HepG2 (cell line): ENCODE measurements at regions not wholly inside any gene's neighbourhood (a gene's known extent, or its start where the extent isn't known, plus 50 kb on each side); places are given as distances from the start of the nearest gene placed in this dataset.

ENCODE experiments used
- ATAC-seq: fragments of 200-7000 bp; cut with Tn5 transposase; 3 replicates; pipeline ENCODE4 v1.9.1; 2020; ENCODE audit warnings: mild to moderate bottlenecking, moderate library complexity
- BruUV-seq: library from RNA; stranded (reverse); fragments of 400-500 nt; replicated peaks from 2 replicates; lab custom pipeline; 2021; lab: Mats Ljungman, UMichigan
- CTCF ChIA-PET: fragments of 300-600 bp; formaldehyde crosslinking; extraction: SDS; loops from one replicate; lab custom pipeline; 2021; ENCODE audit warnings: low total read pairs, inconsistent platforms, low intra/inter-chr PET ratio; lab: Yijun Ruan, JAX
- POLR2A ChIA-PET: fragments of 350-600 bp; sonication (Branson Sonifier 250); formaldehyde crosslinking; loops from one replicate; lab custom pipeline; 2020; ENCODE audit warnings: antibody characterized with exemption, inconsistent platforms; lab: Yijun Ruan, JAX
- DNase-seq: peaks from one replicate; pipeline ENCODE4 v3.0.0-alpha.2; 2015; ENCODE audit warnings: low spot score
- FAIRE-seq: peaks from 3 replicates; lab custom pipeline; 2011; peaks lifted over from hg19 to GRCh38; lab: Jason Lieb, UNC
- H2AFZ ChIP-seq: one replicate; pipeline ENCODE4 v1.6.1; 2011; ENCODE audit warnings: low read length, inconsistent platforms
- H3K27ac ChIP-seq: fragments of 300-600 bp; 3 replicates; pipeline ENCODE4 v1.8.0; 2011; ENCODE audit warnings: mixed run types, mild to moderate bottlenecking, mixed read lengths, low read length, inconsistent platforms; ENCODE audit not compliant: insufficient read depth; ENCODE audit errors: extremely low read length
- H3K27me3 ChIP-seq, 2 experiments: fragments of 200-600 bp in 1 of 2; 2 replicates in 1 of 2; 3 replicates in 1 of 2; pipeline versions ENCODE4 v1.6.0 to v1.8.0; 2011; ENCODE audit warnings: low read length in 2 of 2, mild to moderate bottlenecking in 2 of 2, moderate library complexity in 2 of 2, inconsistent platforms in 1 of 2; ENCODE audit not compliant: insufficient read depth in 2 of 2, control insufficient read depth in 1 of 2
- H3K36me3 ChIP-seq, 2 experiments: fragments of 200-600 bp in 1 of 2; replicated peaks in 1 of 2; 2 replicates in 1 of 2; 3 replicates in 1 of 2; pipeline versions ENCODE4 v1.5.1 to v1.8.0; 2011; ENCODE audit warnings: low read length in 2 of 2, inconsistent platforms in 1 of 2; ENCODE audit not compliant: insufficient read depth in 2 of 2, control insufficient read depth in 1 of 2
- H3K4me1 ChIP-seq: 2 replicates; pipeline ENCODE4 v1.5.1; 2012; ENCODE audit warnings: low read length, inconsistent platforms; ENCODE audit not compliant: insufficient read depth
- H3K4me2 ChIP-seq: 2 replicates; pipeline ENCODE4 v1.6.0; 2011; ENCODE audit warnings: low read depth, low read length, inconsistent platforms
- H3K4me3 ChIP-seq, 3 experiments: fragments of 200-600 bp in 1 of 3; sonication (generic), shearing (Covaris generic) in 1 of 3; replicated peaks in 1 of 3; 2 replicates each; pipeline ENCODE4 v1.5.1; 2011 to 2016; ENCODE audit warnings: low read length in 3 of 3, inconsistent platforms in 2 of 3, low read depth in 2 of 3, mild to moderate bottlenecking in 2 of 3, control low read depth in 1 of 3, mixed read lengths in 1 of 3; ENCODE audit not compliant: insufficient read depth in 1 of 3
- H3K79me2 ChIP-seq: one replicate; pipeline ENCODE4 v1.6.1; 2011; ENCODE audit warnings: low read length, inconsistent platforms; ENCODE audit not compliant: insufficient read depth
- H3K9ac ChIP-seq: 2 replicates; pipeline ENCODE4 v1.6.0; 2011; ENCODE audit warnings: mild to moderate bottlenecking, low read depth, low read length, inconsistent platforms; ENCODE audit not compliant: insufficient read depth
- H3K9me3 ChIP-seq: 2 replicates; pipeline ENCODE4 v1.5.1; 2012; ENCODE audit warnings: mild to moderate bottlenecking, low read length
- H4K20me1 ChIP-seq: 2 replicates; pipeline ENCODE4 v1.6.0; 2011; ENCODE audit warnings: inconsistent platforms, mild to moderate bottlenecking, low read length, moderate library complexity; ENCODE audit not compliant: insufficient read depth
- AGO2 ChIP-seq: fragments of 200-400 bp; formaldehyde crosslinking; optimal IDR thresholded peaks from 2 replicates; pipeline ENCODE3; 2017; ENCODE audit warnings: mild to moderate bottlenecking, low read depth, low read length, moderate library complexity
- CHCHD3 ChIP-seq: sonication (generic); formaldehyde crosslinking; IDR thresholded peaks from 2 replicates; pipeline ENCODE4 v1.8.0; 2022; ENCODE audit warnings: mild to moderate bottlenecking, missing genetic modification reagents, moderate library complexity
- FOXA3 ChIP-seq: IDR thresholded peaks from 2 replicates; pipeline ENCODE4 v1.6.1; 2016; ENCODE audit warnings: missing genetic modification reagents, missing compliant biosample characterization
- FOXM1 ChIP-seq: sonication (generic); formaldehyde crosslinking; IDR thresholded peaks from 2 replicates; pipeline ENCODE4 v1.5.0; 2020; ENCODE audit warnings: missing genetic modification reagents
- JUND ChIP-seq: sonication (generic); formaldehyde crosslinking; IDR thresholded peaks from 2 replicates; pipeline ENCODE4 v1.8.0; 2022; ENCODE audit warnings: mild to moderate bottlenecking, missing genetic modification reagents
- SMAD1 ChIP-seq: sonication (generic); formaldehyde crosslinking; IDR thresholded peaks from 2 replicates; pipeline ENCODE4 v1.4.0; 2020; ENCODE audit warnings: missing genetic modification reagents, low read depth, mild to moderate bottlenecking, borderline replicate concordance
- TBL1XR1 ChIP-seq: fragments of 150-350 bp; IDR thresholded peaks from 2 replicates; pipeline ENCODE4 v1.6.1; 2014; ENCODE audit warnings: borderline replicate concordance, low read length; ENCODE audit not compliant: partially characterized antibody
- ZNF12 ChIP-seq: sonication (generic); formaldehyde crosslinking; IDR thresholded peaks from 2 replicates; pipeline ENCODE4 v1.5.0; 2020; ENCODE audit warnings: missing genetic modification reagents
- ZNF225 ChIP-seq: sonication (generic); formaldehyde crosslinking; IDR thresholded peaks from 2 replicates; pipeline ENCODE4 v1.4.0; 2020; ENCODE audit warnings: mild to moderate bottlenecking, missing genetic modification reagents
- ZNF891 ChIP-seq: sonication (generic); formaldehyde crosslinking; IDR thresholded peaks from 2 replicates; pipeline ENCODE4 v1.5.0; 2020; ENCODE audit warnings: mild to moderate bottlenecking, missing genetic modification reagents
- WGBS: methylation state at CpG from one replicate; pipeline ENCODE4 v1.1.6; 2017; ENCODE audit warnings: low lambda C conversion rate; 5-methylcytosine and 5-hydroxymethylcytosine counted together
- in situ Hi-C: cut with HindIII; loops from 2 replicates; pipeline ENCODE4 v1.10.0; 2017; ENCODE audit warnings: low pct_unique_long_range_greater_than_20kb; ENCODE audit not compliant: extremely low pct_ligation_motif_present
- intact Hi-C: fragments of 100-400 bp; cut with micrococcal nuclease; formaldehyde crosslinking; loops from one replicate; pipeline ENCODE4 v1.10.0; 2022; ENCODE audit not compliant: unreplicated experiment
- TF ChIP-seq, protein P1 (sequence below): sonication (generic); formaldehyde crosslinking; IDR thresholded peaks from 2 replicates; pipeline ENCODE4; 2020; ENCODE audit warnings: missing genetic modification reagents, mild to moderate bottlenecking, borderline replicate concordance
- TF ChIP-seq, protein P2 (sequence below), 2 experiments: fragments of 450-650 bp in 1 of 2; sonication (generic) in 1 of 2; formaldehyde crosslinking in 1 of 2; IDR thresholded peaks; 2 replicates each; pipeline versions ENCODE4 v1.6.1 to v1.8.0; 2016 to 2022; ENCODE audit warnings: antibody characterized with exemption in 1 of 2, mild to moderate bottlenecking in 1 of 2, missing genetic modification reagents in 1 of 2
- TF ChIP-seq, protein P3 (sequence below): sonication (generic); formaldehyde crosslinking; IDR thresholded peaks from 2 replicates; pipeline ENCODE4 v1.5.0; 2020; ENCODE audit warnings: missing genetic modification reagents

DNA sequence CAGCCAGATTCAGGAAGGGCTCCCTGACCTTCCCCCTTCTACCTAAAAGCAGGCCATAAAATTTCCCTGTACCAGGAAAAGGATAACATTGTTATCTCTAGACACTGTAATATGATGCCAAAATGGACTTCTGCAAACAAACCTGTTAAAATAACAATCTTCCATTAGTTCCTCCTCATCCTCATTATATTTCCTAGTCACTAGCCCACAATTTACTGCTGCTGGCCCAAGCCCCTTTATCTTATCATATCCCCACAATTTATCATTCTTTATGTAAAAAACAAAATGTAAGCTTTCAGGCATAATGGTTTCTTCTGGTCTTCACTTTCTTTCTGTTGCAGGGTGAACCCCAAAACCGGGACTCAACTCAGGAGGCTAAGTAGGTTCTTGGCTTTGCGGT, 1132.1 kb upstream of the CNTN5 start:
- Histone ChIP-seq H4K20me1 (no peaks in the 10 kb centered on the region), H3K9ac (no peak overlapping the region), H3K27ac (no peak overlapping the region), H3K4me3 (no peak overlapping the region), H3K27me3 (no peaks in the 10 kb centered on the region), H2AFZ (no peak overlapping the region), H3K9me3 (no peaks in the 10 kb centered on the region), H3K4me1 (no peaks in the 10 kb centered on the region), H3K36me3 (no peaks in the 10 kb centered on the region), H3K79me2 (no peaks in the 10 kb centered on the region), H3K4me2 (no peak overlapping the region)
- WGBS, result 1% methylated on average over 2 of the region's 2 CpGs
- POLR2A ChIA-PET, result no interaction called here
- DNase-seq (no peak), FAIRE-seq (no peak), ATAC-seq (no peak)
- intact Hi-C loops (no loop called here), in situ Hi-C loops (no loop called here)
- CTCF ChIA-PET, result no interaction called here
- no TSS peak for BruUV-seq
- no peak for TF ChIP-seq CHCHD3 (CRISPR knock-in tag)
- no peak for TF ChIP-seq AGO2
- TF ChIP-seq JUND (CRISPR knock-in tag), result no peak
- TF ChIP-seq, protein P1, sequence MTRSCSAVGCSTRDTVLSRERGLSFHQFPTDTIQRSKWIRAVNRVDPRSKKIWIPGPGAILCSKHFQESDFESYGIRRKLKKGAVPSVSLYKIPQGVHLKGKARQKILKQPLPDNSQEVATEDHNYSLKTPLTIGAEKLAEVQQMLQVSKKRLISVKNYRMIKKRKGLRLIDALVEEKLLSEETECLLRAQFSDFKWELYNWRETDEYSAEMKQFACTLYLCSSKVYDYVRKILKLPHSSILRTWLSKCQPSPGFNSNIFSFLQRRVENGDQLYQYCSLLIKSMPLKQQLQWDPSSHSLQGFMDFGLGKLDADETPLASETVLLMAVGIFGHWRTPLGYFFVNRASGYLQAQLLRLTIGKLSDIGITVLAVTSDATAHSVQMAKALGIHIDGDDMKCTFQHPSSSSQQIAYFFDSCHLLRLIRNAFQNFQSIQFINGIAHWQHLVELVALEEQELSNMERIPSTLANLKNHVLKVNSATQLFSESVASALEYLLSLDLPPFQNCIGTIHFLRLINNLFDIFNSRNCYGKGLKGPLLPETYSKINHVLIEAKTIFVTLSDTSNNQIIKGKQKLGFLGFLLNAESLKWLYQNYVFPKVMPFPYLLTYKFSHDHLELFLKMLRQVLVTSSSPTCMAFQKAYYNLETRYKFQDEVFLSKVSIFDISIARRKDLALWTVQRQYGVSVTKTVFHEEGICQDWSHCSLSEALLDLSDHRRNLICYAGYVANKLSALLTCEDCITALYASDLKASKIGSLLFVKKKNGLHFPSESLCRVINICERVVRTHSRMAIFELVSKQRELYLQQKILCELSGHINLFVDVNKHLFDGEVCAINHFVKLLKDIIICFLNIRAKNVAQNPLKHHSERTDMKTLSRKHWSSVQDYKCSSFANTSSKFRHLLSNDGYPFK (CRISPR knock-in tag), result no peak
- TF ChIP-seq ZNF225 (CRISPR knock-in tag), result no peak
- TF ChIP-seq ZNF891 (CRISPR knock-in tag), result no peak
- TF ChIP-seq, protein P2, sequence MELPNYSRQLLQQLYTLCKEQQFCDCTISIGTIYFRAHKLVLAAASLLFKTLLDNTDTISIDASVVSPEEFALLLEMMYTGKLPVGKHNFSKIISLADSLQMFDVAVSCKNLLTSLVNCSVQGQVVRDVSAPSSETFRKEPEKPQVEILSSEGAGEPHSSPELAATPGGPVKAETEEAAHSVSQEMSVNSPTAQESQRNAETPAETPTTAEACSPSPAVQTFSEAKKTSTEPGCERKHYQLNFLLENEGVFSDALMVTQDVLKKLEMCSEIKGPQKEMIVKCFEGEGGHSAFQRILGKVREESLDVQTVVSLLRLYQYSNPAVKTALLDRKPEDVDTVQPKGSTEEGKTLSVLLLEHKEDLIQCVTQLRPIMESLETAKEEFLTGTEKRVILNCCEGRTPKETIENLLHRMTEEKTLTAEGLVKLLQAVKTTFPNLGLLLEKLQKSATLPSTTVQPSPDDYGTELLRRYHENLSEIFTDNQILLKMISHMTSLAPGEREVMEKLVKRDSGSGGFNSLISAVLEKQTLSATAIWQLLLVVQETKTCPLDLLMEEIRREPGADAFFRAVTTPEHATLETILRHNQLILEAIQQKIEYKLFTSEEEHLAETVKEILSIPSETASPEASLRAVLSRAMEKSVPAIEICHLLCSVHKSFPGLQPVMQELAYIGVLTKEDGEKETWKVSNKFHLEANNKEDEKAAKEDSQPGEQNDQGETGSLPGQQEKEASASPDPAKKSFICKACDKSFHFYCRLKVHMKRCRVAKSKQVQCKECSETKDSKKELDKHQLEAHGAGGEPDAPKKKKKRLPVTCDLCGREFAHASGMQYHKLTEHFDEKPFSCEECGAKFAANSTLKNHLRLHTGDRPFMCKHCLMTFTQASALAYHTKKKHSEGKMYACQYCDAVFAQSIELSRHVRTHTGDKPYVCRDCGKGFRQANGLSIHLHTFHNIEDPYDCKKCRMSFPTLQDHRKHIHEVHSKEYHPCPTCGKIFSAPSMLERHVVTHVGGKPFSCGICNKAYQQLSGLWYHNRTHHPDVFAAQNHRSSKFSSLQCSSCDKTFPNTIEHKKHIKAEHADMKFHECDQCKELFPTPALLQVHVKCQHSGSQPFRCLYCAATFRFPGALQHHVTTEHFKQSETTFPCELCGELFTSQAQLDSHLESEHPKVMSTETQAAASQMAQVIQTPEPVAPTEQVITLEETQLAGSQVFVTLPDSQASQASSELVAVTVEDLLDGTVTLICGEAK (IDR thresholded peaks at IDR 0.05), result no peak
- TF ChIP-seq, protein P2 (CRISPR knock-in tag; IDR thresholded peaks at IDR 0.05), result no peak
- TF ChIP-seq TBL1XR1, result no peak
- TF ChIP-seq FOXM1 (CRISPR knock-in tag), result no peak
- TF ChIP-seq SMAD1 (CRISPR knock-in tag), result no peak
- no peak for TF ChIP-seq FOXA3 (CRISPR knock-in tag)
- TF ChIP-seq, protein P3, sequence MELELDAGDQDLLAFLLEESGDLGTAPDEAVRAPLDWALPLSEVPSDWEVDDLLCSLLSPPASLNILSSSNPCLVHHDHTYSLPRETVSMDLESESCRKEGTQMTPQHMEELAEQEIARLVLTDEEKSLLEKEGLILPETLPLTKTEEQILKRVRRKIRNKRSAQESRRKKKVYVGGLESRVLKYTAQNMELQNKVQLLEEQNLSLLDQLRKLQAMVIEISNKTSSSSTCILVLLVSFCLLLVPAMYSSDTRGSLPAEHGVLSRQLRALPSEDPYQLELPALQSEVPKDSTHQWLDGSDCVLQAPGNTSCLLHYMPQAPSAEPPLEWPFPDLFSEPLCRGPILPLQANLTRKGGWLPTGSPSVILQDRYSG (CRISPR knock-in tag), result no peak
- TF ChIP-seq ZNF12 (CRISPR knock-in tag), result no peak
